ENCODE measurements at regions not wholly inside any gene's neighbourhood (a gene's known extent, or its start where the extent isn't known, plus 50 kb on each side); places are given as distances from the start of the nearest gene placed in this dataset.

- DNase-seq (ENCODE audit: low read depth in 1 of 2, low spot score in 1 of 2): no peak
- in situ Hi-C loops (cut with HindIII; ENCODE audit: low pct_unique_long_range_greater_than_20kb, low sequenced_read_pairs): no loop called here
- no peak; the same call in 1 of the 2 replicates for TF ChIP-seq JUND (IDR thresholded peaks at IDR 0.05; ENCODE audit: low read depth)
Measured at GRCh38 chr7:47008461-47008860, 573.5 kb downstream of the TNS3 start.

- no peak for DNase-seq (ENCODE audit: low read depth in 1 of 2, low spot score in 1 of 2)
- in situ Hi-C loops (cut with HindIII; ENCODE audit: low pct_unique_long_range_greater_than_20kb, low sequenced_read_pairs): no loop called here
Measured at GRCh38 chr7:47007471-47007870, 574.4 kb downstream of the TNS3 start.

GRCh38 chr7:47000561-47000960, 581.4 kb downstream of the TNS3 start:
- no peak for DNase-seq (ENCODE audit: low read depth in 1 of 2, low spot score in 1 of 2)
- in situ Hi-C loops (cut with HindIII; ENCODE audit: low pct_unique_long_range_greater_than_20kb, low sequenced_read_pairs): no loop called here
- no peak for TF ChIP-seq JUND (IDR thresholded peaks at IDR 0.05; ENCODE audit: low read depth)

More at GRCh38 chr7:47007471-47007870, 574.4 kb downstream of the TNS3 start:
- TF ChIP-seq JUND (IDR thresholded peaks at IDR 0.05; ENCODE audit: low read depth): no peak

GRCh38 chr7:46999866-47000265, 582.0 kb downstream of the TNS3 start:
- no peak for DNase-seq (ENCODE audit: low read depth in 1 of 2, low spot score in 1 of 2)
- no peak for TF ChIP-seq JUND (IDR thresholded peaks at IDR 0.05; ENCODE audit: low read depth)
- in situ Hi-C loops (cut with HindIII; ENCODE audit: low pct_unique_long_range_greater_than_20kb, low sequenced_read_pairs): no loop called here

- no peak for TF ChIP-seq JUND (IDR thresholded peaks at IDR 0.05; ENCODE audit: low read depth)
- DNase-seq (ENCODE audit: low read depth in 1 of 2, low spot score in 1 of 2): no peak
- in situ Hi-C loops (cut with HindIII; ENCODE audit: low pct_unique_long_range_greater_than_20kb, low sequenced_read_pairs): no loop called here
Measured at GRCh38 chr7:46996972-46997371, 584.9 kb downstream of the TNS3 start.

- in situ Hi-C loops (cut with HindIII; ENCODE audit: low pct_unique_long_range_greater_than_20kb, low sequenced_read_pairs): no loop called here
- no peak for TF ChIP-seq JUND (IDR thresholded peaks at IDR 0.05; ENCODE audit: low read depth)
Measured at GRCh38 chr7:46993396-46993795, 588.5 kb downstream of the TNS3 start.

GRCh38 chr7:46990761-46991160, 591.1 kb downstream of the TNS3 start:
- in situ Hi-C loops (cut with HindIII; ENCODE audit: low pct_unique_long_range_greater_than_20kb, low sequenced_read_pairs): no loop called here
- no peak for TF ChIP-seq JUND (IDR thresholded peaks at IDR 0.05; ENCODE audit: low read depth)
- DNase-seq (ENCODE audit: low read depth in 1 of 2, low spot score in 1 of 2): no peak

More at GRCh38 chr7:46993396-46993795, 588.5 kb downstream of the TNS3 start:
- DNase-seq (ENCODE audit: low read depth in 1 of 2, low spot score in 1 of 2): no peak

GRCh38 chr7:46989247-46989646, 592.7 kb downstream of the TNS3 start:
- in situ Hi-C loops (cut with HindIII; ENCODE audit: low pct_unique_long_range_greater_than_20kb, low sequenced_read_pairs): no loop called here

GRCh38 chr7:46982928-46983327, 599.0 kb downstream of the TNS3 start:
- DNase-seq (ENCODE audit: low read depth in 1 of 2, low spot score in 1 of 2): no peak
- TF ChIP-seq JUND (IDR thresholded peaks at IDR 0.05; ENCODE audit: low read depth): no peak
- in situ Hi-C loops (cut with HindIII; ENCODE audit: low pct_unique_long_range_greater_than_20kb, low sequenced_read_pairs): no loop called here

More at GRCh38 chr7:46989247-46989646, 592.7 kb downstream of the TNS3 start:
- TF ChIP-seq JUND (IDR thresholded peaks at IDR 0.05; ENCODE audit: low read depth): no peak
- no peak for DNase-seq (ENCODE audit: low read depth in 1 of 2, low spot score in 1 of 2)

- DNase-seq (ENCODE audit: low read depth in 1 of 2, low spot score in 1 of 2): no peak
- TF ChIP-seq JUND (IDR thresholded peaks at IDR 0.05; ENCODE audit: low read depth): no peak
- in situ Hi-C loops (cut with HindIII; ENCODE audit: low pct_unique_long_range_greater_than_20kb, low sequenced_read_pairs): no loop called here
Measured at GRCh38 chr7:46979439-46979838, 602.5 kb downstream of the TNS3 start.

GRCh38 chr7:46975493-46975892, 606.4 kb downstream of the TNS3 start:
- in situ Hi-C loops (cut with HindIII; ENCODE audit: low pct_unique_long_range_greater_than_20kb, low sequenced_read_pairs): no loop called here
- TF ChIP-seq JUND (IDR thresholded peaks at IDR 0.05; ENCODE audit: low read depth): no peak
- DNase-seq (ENCODE audit: low read depth in 1 of 2, low spot score in 1 of 2): no peak

GRCh38 chr7:46972205-46972604, 609.7 kb downstream of the TNS3 start:
- in situ Hi-C loops (cut with HindIII; ENCODE audit: low pct_unique_long_range_greater_than_20kb, low sequenced_read_pairs): no loop called here
- no peak for DNase-seq (ENCODE audit: low read depth in 1 of 2, low spot score in 1 of 2)
- TF ChIP-seq JUND (IDR thresholded peaks at IDR 0.05; ENCODE audit: low read depth): no peak

- in situ Hi-C loops (cut with HindIII; ENCODE audit: low pct_unique_long_range_greater_than_20kb, low sequenced_read_pairs): no loop called here
- TF ChIP-seq JUND (IDR thresholded peaks at IDR 0.05; ENCODE audit: low read depth): no peak
- DNase-seq (ENCODE audit: low read depth in 1 of 2, low spot score in 1 of 2): no peak
Measured at GRCh38 chr7:46970476-46970875, 611.4 kb downstream of the TNS3 start.

- no peak for TF ChIP-seq JUND (IDR thresholded peaks at IDR 0.05; ENCODE audit: low read depth)
- in situ Hi-C loops (cut with HindIII; ENCODE audit: low pct_unique_long_range_greater_than_20kb, low sequenced_read_pairs): no loop called here
- DNase-seq (ENCODE audit: low read depth in 1 of 2, low spot score in 1 of 2): no peak
Measured at GRCh38 chr7:46970131-46970430, 611.8 kb downstream of the TNS3 start.
